Stimulated activated CD4-positive, alpha-beta T cell treated with anti-CD3 and anti-CD28 coated beads, Interleukin-12 subunit alpha, Interleukin-12 subunit beta, amount 100 ng/mL, for 48 hours (primary cell): ENCODE measurements at regions not wholly inside any gene's neighbourhood (a gene's known extent, or its start where the extent isn't known, plus 50 kb on each side); places are given as distances from the start of the nearest gene placed in this dataset.

Source experiments
- DNase-seq, 3 donors: peaks; one replicate each; pipeline ENCODE4 v3.0.0-alpha.2; 2020; ENCODE audit warnings: low read depth in 2 of 3, low spot score in 1 of 3

DNA sequence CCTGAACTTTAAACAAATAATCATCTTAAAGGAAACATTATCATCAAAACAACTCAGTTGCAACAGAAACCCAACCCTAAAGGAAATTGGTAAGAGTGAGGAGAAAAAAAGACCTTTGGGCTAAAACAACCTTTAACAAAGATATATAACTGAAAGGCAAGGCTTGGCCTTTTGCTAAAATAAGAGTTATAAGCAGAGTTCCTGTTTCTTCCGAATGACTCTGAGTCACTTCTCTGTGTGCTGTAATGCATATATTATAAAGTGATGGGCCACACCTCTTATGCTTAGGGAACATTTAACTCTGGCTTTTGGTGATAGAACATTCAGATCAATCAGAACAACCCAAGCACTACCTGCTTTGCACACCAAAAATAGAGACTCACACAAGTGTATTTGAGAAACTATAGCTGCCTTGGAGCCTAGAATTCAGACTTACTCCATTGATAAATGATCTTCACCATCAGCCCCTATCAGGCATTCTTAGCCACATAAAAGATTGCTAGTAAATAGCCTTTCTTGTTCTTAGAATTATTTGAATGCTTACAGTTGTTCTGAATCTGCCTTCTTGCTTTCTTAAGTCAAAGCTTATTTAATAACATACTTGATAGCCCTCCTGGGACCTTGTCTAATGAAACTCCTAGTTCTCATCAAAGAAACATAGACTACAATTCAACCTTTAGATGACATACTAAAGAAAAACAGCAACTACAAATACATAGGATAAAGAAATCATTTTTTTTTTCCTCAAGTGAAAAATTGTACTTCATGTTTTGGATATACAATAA is 294.2 kb upstream of the SEMA6D start:
- no peak for DNase-seq

DNA sequence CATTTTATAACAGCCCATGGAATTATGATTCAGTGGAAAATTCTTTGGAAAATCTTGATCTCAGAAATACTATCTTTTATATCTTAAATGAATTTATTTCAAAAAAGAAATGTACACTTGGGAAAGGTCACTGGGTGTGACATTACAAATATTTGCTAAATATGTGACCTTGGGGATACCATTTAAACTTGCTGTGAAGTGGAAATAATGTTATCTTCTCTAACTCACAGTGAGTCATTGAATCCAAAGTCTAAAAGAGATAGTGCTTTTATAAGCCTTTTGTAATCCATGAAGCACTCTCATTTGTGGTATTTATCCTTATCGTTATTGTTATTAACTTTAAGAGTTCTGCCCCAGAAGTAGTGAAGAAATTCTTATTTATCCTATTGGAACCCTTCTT is 289.8 kb upstream of the SEMA6D start:
- DNase-seq: no peak

DNA sequence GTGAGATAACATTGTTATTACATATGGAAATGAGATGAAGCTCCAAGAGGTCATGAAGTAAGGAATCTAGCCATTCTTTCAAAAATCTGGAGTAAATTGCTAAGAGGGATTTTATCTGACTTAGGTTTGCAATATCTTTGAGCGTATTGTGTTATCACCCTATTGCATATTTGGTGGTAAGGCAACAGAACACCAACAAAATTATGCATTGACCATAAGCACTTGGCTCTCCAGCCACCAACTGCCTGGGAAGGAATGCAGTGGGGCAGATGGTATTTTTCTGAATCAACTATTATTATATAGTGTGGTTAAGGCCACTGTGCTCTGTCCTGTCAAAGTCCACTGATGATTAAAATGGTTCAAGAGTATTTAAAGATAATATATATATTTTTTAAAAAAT is 287.9 kb upstream of the SEMA6D start:
- DNase-seq: no peak

- no peak for DNase-seq
These were observed 285.8 kb upstream of the SEMA6D start for GRCh38 chr15:47431501-47431900.

DNA sequence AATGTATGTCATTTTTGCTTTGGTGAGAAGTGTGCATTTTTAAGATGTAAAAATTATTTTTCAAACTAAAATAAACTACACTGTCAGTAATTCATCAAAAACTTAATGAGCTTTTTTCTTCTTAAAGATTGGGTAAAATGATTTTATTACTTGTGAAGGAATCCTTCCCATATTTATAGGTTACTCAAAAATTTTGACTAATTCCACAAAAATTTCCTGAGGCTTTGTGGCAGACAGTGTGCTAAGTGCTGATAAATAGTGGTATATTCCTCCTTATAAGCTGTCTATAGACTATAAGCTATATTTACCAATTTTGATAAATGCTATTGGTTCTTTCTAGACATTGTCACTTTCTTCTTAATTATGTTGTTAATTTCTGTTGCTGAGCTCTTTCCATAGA is 284.5 kb upstream of the SEMA6D start:
- no peak for DNase-seq

DNA sequence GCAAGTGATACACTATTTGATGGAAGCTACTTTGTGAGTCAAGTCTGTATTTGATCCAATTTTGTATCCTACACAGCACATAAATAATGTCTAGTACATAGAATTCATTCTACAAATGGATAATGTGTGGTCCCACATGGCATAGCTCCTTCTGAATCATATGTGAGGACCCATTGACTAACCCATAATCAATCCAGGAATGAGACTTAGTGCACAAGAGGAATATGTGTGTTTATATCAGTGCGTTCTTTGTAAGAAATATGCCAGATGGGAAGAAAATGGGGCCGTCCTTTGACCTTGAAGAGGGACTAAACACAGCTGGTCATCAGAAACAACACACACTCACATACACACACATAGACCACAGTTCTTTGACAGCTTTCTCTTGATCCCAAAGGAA is 282.7 kb upstream of the SEMA6D start:
- DNase-seq: no peak

- DNase-seq: no peak
These were observed 279.8 kb upstream of the SEMA6D start for GRCh38 chr15:47437491-47437890.

DNA sequence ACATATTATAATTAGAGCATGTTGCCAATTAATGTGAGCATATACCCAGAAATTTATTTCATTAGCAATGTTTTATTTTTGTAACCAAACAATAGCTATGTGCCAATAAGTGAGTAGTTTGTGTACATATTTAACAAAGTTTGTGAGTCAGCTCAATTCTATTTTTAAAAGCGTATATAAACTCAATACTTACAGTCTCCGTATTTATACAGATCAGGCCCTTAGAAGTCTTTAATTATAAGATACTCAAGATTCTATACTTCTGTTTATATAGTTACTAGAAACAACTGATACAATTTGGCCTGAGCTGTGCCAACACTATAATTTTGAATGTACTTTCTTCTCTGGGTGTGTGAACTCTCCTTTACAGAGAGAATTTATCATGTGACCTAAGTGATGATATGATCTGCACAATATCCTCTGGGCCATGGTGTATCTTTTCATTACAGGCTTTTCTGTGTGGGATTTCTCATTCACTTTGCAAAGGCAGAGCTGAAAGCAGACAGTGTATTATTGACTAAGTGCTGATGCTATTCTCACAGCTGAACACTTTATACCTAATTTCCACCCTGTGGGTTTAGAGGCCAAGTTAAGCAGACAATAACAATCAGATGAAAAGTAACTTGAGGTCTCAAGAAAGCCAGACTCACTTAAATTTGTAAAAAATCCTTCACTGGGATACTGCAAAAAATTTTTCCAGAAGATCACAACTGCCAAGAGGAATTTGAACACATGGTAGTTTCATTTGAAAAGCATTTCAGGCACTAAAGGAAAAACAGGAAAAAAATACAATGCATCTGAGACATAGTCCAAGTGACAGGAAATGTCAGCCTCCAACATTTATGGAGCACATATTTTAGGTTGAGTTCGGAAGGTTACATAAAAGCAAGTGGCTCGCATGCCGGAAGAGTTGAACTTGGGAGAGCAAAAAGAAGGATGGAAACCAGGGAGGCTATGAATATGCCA is 277.9 kb upstream of the SEMA6D start:
- no peak for DNase-seq

GRCh38 chr15:47442371-47442770 is 274.9 kb upstream of the SEMA6D start:
- no peak for DNase-seq

DNA sequence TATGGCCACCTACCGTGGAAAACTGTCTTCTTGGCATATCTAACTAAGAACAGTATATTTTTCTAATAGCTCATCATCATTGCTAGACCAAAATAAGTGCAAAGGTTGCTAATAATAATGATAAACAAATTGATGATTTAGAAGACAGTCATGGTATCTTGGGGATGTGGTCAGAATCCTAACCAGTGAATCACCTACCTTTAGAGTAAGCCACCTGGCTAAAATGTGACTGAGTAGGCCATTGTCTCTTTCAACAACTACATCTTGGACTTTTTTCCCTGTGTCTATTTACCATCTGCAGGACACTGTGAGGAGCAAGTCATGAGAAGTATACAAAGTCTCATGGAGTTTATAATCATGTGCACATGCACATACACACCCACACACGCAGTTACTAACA is 273.5 kb upstream of the SEMA6D start:
- no peak for DNase-seq

GRCh38 chr15:47445723-47446392 is 271.4 kb upstream of the SEMA6D start:
- no peak for DNase-seq

GRCh38 chr15:47460795-47461573 is 256.3 kb upstream of the SEMA6D start:
- no peak for DNase-seq

DNA sequence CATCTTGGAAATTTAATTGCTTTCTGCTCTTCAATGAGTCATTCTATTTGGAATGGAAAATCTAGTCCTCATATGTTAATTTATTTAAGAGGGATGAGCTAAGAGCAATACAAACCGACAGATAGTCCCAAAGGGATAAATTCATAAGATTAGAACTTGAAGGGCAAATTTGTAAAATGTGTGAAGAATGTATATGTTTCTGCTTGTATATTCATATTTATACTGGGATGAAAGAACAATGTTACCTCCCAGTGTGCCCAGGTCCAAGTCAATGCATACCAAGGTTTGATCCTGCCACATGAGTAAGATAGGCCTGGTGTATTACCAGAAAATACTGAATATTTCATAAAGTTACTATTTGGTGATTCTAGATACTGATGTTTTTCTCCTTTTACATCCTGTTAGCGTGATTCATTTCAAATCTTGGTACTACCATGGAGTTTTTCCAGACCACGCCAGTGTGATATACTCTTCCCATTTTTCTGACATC is 255.6 kb upstream of the SEMA6D start:
- DNase-seq: no peak

DNA sequence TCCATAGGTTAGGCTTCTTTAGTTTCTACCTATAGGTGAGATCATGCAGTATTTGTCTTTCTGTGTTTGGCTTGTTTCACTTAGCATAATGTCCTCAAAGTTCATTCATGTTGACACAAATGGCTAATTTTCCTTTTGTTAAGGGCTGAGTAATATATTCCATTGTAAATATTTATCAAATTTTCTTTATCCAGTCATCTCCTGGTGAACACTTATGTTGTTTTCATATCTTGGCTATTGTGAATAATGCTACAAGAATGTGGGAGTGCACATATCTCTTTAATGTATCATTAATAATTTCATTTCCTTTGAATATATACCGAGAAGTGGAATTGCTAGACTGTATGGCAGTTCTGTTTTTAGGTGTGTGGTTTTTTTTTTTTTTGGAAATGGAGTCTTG is 250.9 kb upstream of the SEMA6D start:
- no peak for DNase-seq

GRCh38 chr15:47470983-47471382 is 246.3 kb upstream of the SEMA6D start:
- DNase-seq: no peak

GRCh38 chr15:47473106-47473725 is 244.1 kb upstream of the SEMA6D start:
- DNase-seq: no peak

- DNase-seq: no peak
These were observed 243.5 kb upstream of the SEMA6D start for GRCh38 chr15:47473832-47474231.

GRCh38 chr15:47475336-47475735 is 242.0 kb upstream of the SEMA6D start:
- no peak for DNase-seq

- DNase-seq: no peak
These were observed 240.0 kb upstream of the SEMA6D start for GRCh38 chr15:47477341-47477740.

DNA sequence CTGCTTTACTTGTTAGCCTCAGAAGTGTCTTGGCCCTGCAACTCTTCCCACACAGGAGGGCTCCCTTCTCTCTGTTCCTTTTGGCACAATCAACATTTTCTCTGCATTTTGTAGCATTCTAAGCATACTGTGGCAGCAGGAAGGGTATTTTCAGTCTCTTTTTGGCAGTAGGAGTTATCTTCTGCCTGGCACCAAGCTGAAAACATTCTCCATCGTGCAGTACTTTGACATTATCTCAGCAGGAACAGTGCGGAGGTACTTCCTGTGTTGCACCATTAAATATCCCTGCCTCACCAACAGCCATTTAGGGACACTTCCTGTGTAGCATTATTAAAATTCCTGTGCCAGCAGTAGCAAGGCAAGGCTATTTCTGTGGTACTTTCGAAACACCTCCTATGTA is 233.2 kb upstream of the SEMA6D start:
- DNase-seq: no peak
